Endothelial cell of umbilical vein (primary cell): ENCODE measurements at regions not wholly inside any gene's neighbourhood (a gene's known extent, or its start where the extent isn't known, plus 50 kb on each side); places are given as distances from the start of the nearest gene placed in this dataset.

Experiments
- BruUV-seq: library from RNA; stranded (reverse); fragments of 400-500 nt; replicated peaks from 2 replicates; lab custom pipeline; 2021; lab: Mats Ljungman, UMichigan
- CTCF ChIA-PET: fragments of 300-600, 350-600 bp; sonication (Branson Sonifier 250); formaldehyde crosslinking; loops from one replicate; lab custom pipeline; 2021; ENCODE audit warnings: antibody characterized with exemption, inconsistent platforms; lab: Charles Lee
- POLR2A ChIA-PET: fragments of 300-600, 350-600 bp; sonication (Branson Sonifier 250); formaldehyde crosslinking; loops from one replicate; lab custom pipeline; 2021; ENCODE audit warnings: antibody characterized with exemption, inconsistent platforms; lab: Charles Lee
- DNase-seq: peaks from one replicate; pipeline ENCODE4 v3.0.0-alpha.2; 2011; ENCODE audit warnings: low read depth, low spot score
- FAIRE-seq: peaks from 2 replicates; lab custom pipeline; 2011; peaks lifted over from hg19 to GRCh38; lab: Jason Lieb, UNC
- H2AFZ ChIP-seq: 2 replicates; pipeline ENCODE4 v1.6.0; 2012; ENCODE audit warnings: low read depth, low read length, control low read depth, inconsistent platforms
- H3K27ac ChIP-seq: 2 replicates; pipeline ENCODE4 v1.5.1; 2011; ENCODE audit warnings: low read depth, mild to moderate bottlenecking, control low read depth, low read length, moderate library complexity; ENCODE audit not compliant: insufficient read depth
- H3K27me3 ChIP-seq, 2 experiments: 2 replicates each; pipeline versions ENCODE4 v1.6.0 to v1.6.1; 2011; ENCODE audit warnings: low read length in 2 of 2, mixed read lengths in 1 of 2; ENCODE audit not compliant: control insufficient read depth in 2 of 2, insufficient read depth in 2 of 2
- H3K36me3 ChIP-seq, 2 experiments: 2 replicates in 1 of 2; 3 replicates in 1 of 2; pipeline ENCODE4 v1.5.1; 2011; ENCODE audit warnings: low read length in 2 of 2, mild to moderate bottlenecking in 1 of 2, moderate library complexity in 1 of 2; ENCODE audit not compliant: control insufficient read depth in 2 of 2, insufficient read depth in 2 of 2; ENCODE audit errors: extremely low read depth in 1 of 2
- H3K4me1 ChIP-seq: 3 replicates; pipeline ENCODE4 v1.5.1; 2011; ENCODE audit warnings: mild to moderate bottlenecking, low read length; ENCODE audit not compliant: control insufficient read depth, insufficient read depth; ENCODE audit errors: extremely low read depth
- H3K4me2 ChIP-seq: 2 replicates; pipeline ENCODE4 v1.6.1; 2011; ENCODE audit warnings: low read length, control low read depth, mixed read lengths; ENCODE audit not compliant: insufficient read depth
- H3K4me3 ChIP-seq, 3 experiments: fragments of 200-600 bp in 1 of 3; sonication (generic), shearing (Covaris generic) in 1 of 3; replicated peaks in 1 of 3; 2 replicates each; pipeline ENCODE4 v1.5.1; 2011 to 2016; ENCODE audit warnings: control low read depth in 3 of 3, low read length in 3 of 3, mild to moderate bottlenecking in 2 of 3, inconsistent platforms in 1 of 3, low read depth in 1 of 3, moderate library complexity in 1 of 3; ENCODE audit not compliant: insufficient read depth in 1 of 3
- H3K79me2 ChIP-seq: 2 replicates; pipeline ENCODE4 v1.6.0; 2012; ENCODE audit warnings: low read length, inconsistent platforms; ENCODE audit not compliant: control insufficient read depth, insufficient read depth
- H3K9ac ChIP-seq: replicated peaks from 2 replicates; pipeline ENCODE3; 2011; ENCODE audit warnings: low read length, control low read depth; ENCODE audit not compliant: insufficient read depth; ENCODE audit errors: extremely low read depth
- H3K9me1 ChIP-seq: replicated peaks from 3 replicates; pipeline ENCODE4 v1.6.0; 2011; ENCODE audit warnings: mild to moderate bottlenecking, low read length; ENCODE audit not compliant: control insufficient read depth, insufficient read depth; ENCODE audit errors: extremely low read depth
- H3K9me3 ChIP-seq: replicated peaks from 2 replicates; pipeline ENCODE4 v1.5.1; 2012; ENCODE audit warnings: low read length, inconsistent platforms; ENCODE audit not compliant: control insufficient read depth, insufficient read depth
- H4K20me1 ChIP-seq: replicated peaks from 2 replicates; pipeline ENCODE3; 2011; ENCODE audit warnings: mild to moderate bottlenecking, low read length; ENCODE audit not compliant: control insufficient read depth, insufficient read depth; ENCODE audit errors: extremely low read depth
- CTCF ChIP-seq, 2 donors: IDR thresholded peaks; 1 replicate in 1 of 2; 2 replicates in 1 of 2; pipeline ENCODE4 v1.5.1; 2011; ENCODE audit warnings: low read length in 2 of 2, mild to moderate bottlenecking in 2 of 2, moderate library complexity in 2 of 2, control low read depth in 1 of 2, inconsistent platforms in 1 of 2, low read depth in 1 of 2; ENCODE audit not compliant: insufficient read depth in 1 of 2; ENCODE audit errors: extremely low read depth in 1 of 2
- EZH2 ChIP-seq: IDR thresholded peaks from 2 replicates; pipeline ENCODE4 v1.6.1; 2012; ENCODE audit warnings: borderline replicate concordance, low read depth, mild to moderate bottlenecking, moderate library complexity, low read length, inconsistent platforms; ENCODE audit not compliant: severe bottlenecking
- FOS ChIP-seq: IDR thresholded peaks from 2 replicates; pipeline ENCODE4 v1.6.1; 2011; ENCODE audit warnings: mild to moderate bottlenecking, low read length, moderate library complexity, borderline replicate concordance; ENCODE audit not compliant: insufficient read depth
- GATA2 ChIP-seq: IDR thresholded peaks from 2 replicates; pipeline ENCODE4 v1.7.0; 2011; ENCODE audit warnings: low read depth, mild to moderate bottlenecking, moderate library complexity, mixed read lengths, low read length; ENCODE audit not compliant: insufficient read length, insufficient read depth
- JUN ChIP-seq: IDR thresholded peaks from 2 replicates; pipeline ENCODE4 v1.6.1; 2011; ENCODE audit warnings: borderline replicate concordance, low read depth; ENCODE audit not compliant: insufficient read length, insufficient read depth
- MAX ChIP-seq: IDR thresholded peaks from 2 replicates; pipeline ENCODE4 v1.6.1; 2011; ENCODE audit not compliant: insufficient read depth, insufficient read length
- MYC ChIP-seq: IDR thresholded peaks from one replicate; pipeline ENCODE4 v1.6.1; 2011; ENCODE audit warnings: mild to moderate bottlenecking, low read depth, low read length
- POLR2A ChIP-seq: IDR thresholded peaks from 2 replicates; pipeline ENCODE4 v1.6.1; 2012; ENCODE audit warnings: low read depth, mild to moderate bottlenecking, control low read depth, low read length
- POLR2AphosphoS5 ChIP-seq: IDR thresholded peaks from 2 replicates; pipeline ENCODE4 v1.6.1; 2012; ENCODE audit warnings: low read depth, mild to moderate bottlenecking, control low read depth, low read length, moderate library complexity; ENCODE audit not compliant: insufficient read depth
- dilution Hi-C: fragments of 300-500 bp; cut with MboI; formaldehyde crosslinking; loops from one replicate; pipeline ENCODE4 v1.15.0; 2019; ENCODE audit warnings: low sequenced_read_pairs; ENCODE audit not compliant: extremely low pct_ligation_motif_present
- intact Hi-C: fragments of 100-400 bp; cut with micrococcal nuclease; formaldehyde crosslinking; loops from one replicate; pipeline ENCODE4 v1.10.0; 2022

- Histone ChIP-seq H3K36me3 (no peaks in the 10 kb centered on the region), H3K4me2 (no peak overlapping the region), H3K4me3 (no peak overlapping the region), H3K4me1 (no peaks in the 10 kb centered on the region), H2AFZ (no peak overlapping the region), H3K9me1 (no peaks in the 10 kb centered on the region), H3K27ac (no peak overlapping the region), H3K9me3 (no peaks in the 10 kb centered on the region), H3K9ac (no peak overlapping the region), H3K79me2 (no peaks in the 10 kb centered on the region), H4K20me1 (no peaks in the 10 kb centered on the region), H3K27me3 (no peaks in the 10 kb centered on the region)
- dilution Hi-C loops (no loop called here), intact Hi-C loops (no loop called here)
- FAIRE-seq (no peak), DNase-seq (no peak)
- POLR2A ChIA-PET, result no interaction called here
- BruUV-seq, result no TSS peak
- TF ChIP-seq POLR2A, result no peak
- no peak for TF ChIP-seq CTCF (IDR thresholded peaks at IDR 0.05; ENCODE audit: extremely low read depth in 1 of 2, insufficient read depth in 1 of 2, low read depth in 1 of 2, low read length in 2 of 2)
- TF ChIP-seq GATA2, result no peak
- TF ChIP-seq MYC, result no peak
- no peak for TF ChIP-seq JUN
- no peak for TF ChIP-seq POLR2AphosphoS5
- no peak for TF ChIP-seq FOS
- TF ChIP-seq MAX, result no peak
- no peak for TF ChIP-seq EZH2
- CTCF ChIA-PET, result no interaction called here
These were observed 885.8 kb downstream of the SH3BGRL start for GRCh38 chrX:82087699-82088098.
